Panc1 (cell line): ENCODE measurements at regions not wholly inside any gene's neighbourhood (a gene's known extent, or its start where the extent isn't known, plus 50 kb on each side); places are given as distances from the start of the nearest gene placed in this dataset.

Source experiments
- ATAC-seq: fragments of 200-7000 bp; cut with Tn5 transposase; 2 replicates; pipeline ENCODE4 v1.9.1; 2020; ENCODE audit warnings: mild to moderate bottlenecking, moderate library complexity
- BruUV-seq: library from RNA; stranded (reverse); fragments of 400-500 nt; replicated peaks from 2 replicates; lab custom pipeline; 2021; lab: Mats Ljungman, UMichigan
- CTCF ChIA-PET: fragments of 300-600 bp; sonication (Branson Sonifier 250); formaldehyde crosslinking; loops from one replicate; lab custom pipeline; 2022; ENCODE audit warnings: antibody characterized with exemption; lab: Charles Lee
- POLR2A ChIA-PET: fragments of 300-600 bp; sonication (Branson Sonifier 250); formaldehyde crosslinking; loops from one replicate; lab custom pipeline; 2022; ENCODE audit warnings: antibody characterized with exemption; lab: Charles Lee
- DNase-seq: peaks from one replicate; pipeline ENCODE4 v3.0.0-alpha.2; 2010; ENCODE audit warnings: low read depth, low spot score
- H3K27ac ChIP-seq: 2 replicates; pipeline ENCODE4 v1.5.1; 2011; ENCODE audit warnings: mild to moderate bottlenecking, low read length, inconsistent platforms
- H3K27me3 ChIP-seq: fragments of 200-500 bp; sonication (Bioruptor generic); 2 replicates; pipeline ENCODE4 v1.6.0; 2014; ENCODE audit warnings: low read length, inconsistent platforms; ENCODE audit not compliant: control insufficient read depth, insufficient read depth
- H3K36me3 ChIP-seq: fragments of 200-500 bp; sonication (Bioruptor generic); 2 replicates; pipeline ENCODE4 v1.5.1; 2014; ENCODE audit warnings: inconsistent platforms, mild to moderate bottlenecking, low read length, moderate library complexity; ENCODE audit not compliant: control insufficient read depth, insufficient read depth
- H3K4me1 ChIP-seq: 2 replicates; pipeline ENCODE4 v1.5.1; 2011; ENCODE audit warnings: inconsistent platforms, mild to moderate bottlenecking, low read length, moderate library complexity; ENCODE audit not compliant: control insufficient read depth, insufficient read depth
- H3K4me3 ChIP-seq, 2 experiments: 2 replicates each; pipeline ENCODE4 v1.5.1; 2011 to 2012; ENCODE audit warnings: low read depth in 2 of 2, low read length in 2 of 2, mild to moderate bottlenecking in 2 of 2, inconsistent platforms in 1 of 2, moderate library complexity in 1 of 2
- H3K9me3 ChIP-seq: fragments of 200-500 bp; sonication (Bioruptor generic); 2 replicates; pipeline ENCODE4 v1.5.1; 2014; ENCODE audit warnings: low read depth, mild to moderate bottlenecking, inconsistent platforms, low read length, moderate library complexity; ENCODE audit not compliant: control insufficient read depth, insufficient read depth
- CTCF ChIP-seq: fragments of 450-650 bp; IDR thresholded peaks from 2 replicates; pipeline ENCODE4 v1.5.1; 2017; ENCODE audit warnings: mild to moderate bottlenecking
- POLR2AphosphoS5 ChIP-seq: IDR thresholded peaks from 2 replicates; pipeline ENCODE4 v1.6.1; 2012; ENCODE audit warnings: mild to moderate bottlenecking, low read depth, low read length, moderate library complexity
- REST ChIP-seq, 2 experiments: IDR thresholded peaks; 2 replicates each; pipeline ENCODE4 v1.6.1; 2011 to 2012; ENCODE audit warnings: low read depth in 2 of 2, control low read depth in 1 of 2, low read length in 1 of 2, mild to moderate bottlenecking in 1 of 2, moderate library complexity in 1 of 2; ENCODE audit not compliant: insufficient read depth in 1 of 2
- SIN3A ChIP-seq: IDR thresholded peaks from 2 replicates; pipeline ENCODE4 v1.6.1; 2012; ENCODE audit warnings: low read depth, mild to moderate bottlenecking, low read length, moderate library complexity, borderline replicate concordance; ENCODE audit not compliant: insufficient read depth
- TCF7L2 ChIP-seq: IDR thresholded peaks from 2 replicates; pipeline ENCODE4 v1.6.1; 2011; ENCODE audit warnings: mild to moderate bottlenecking, low read depth, low read length, inconsistent platforms
- in situ Hi-C: cut with HindIII; loops from 2 replicates; pipeline ENCODE4 v1.10.0; 2016; ENCODE audit warnings: low sequenced_read_pairs, low pct_unique_long_range_greater_than_20kb
- intact Hi-C: fragments of 100-400 bp; cut with micrococcal nuclease; formaldehyde crosslinking; loops from one replicate; pipeline ENCODE4 v1.10.0; 2022; ENCODE audit not compliant: unreplicated experiment

- H3K9me3 ChIP-seq = no peaks in the 10 kb centered on the region
- no peak for ATAC-seq
- CTCF ChIA-PET = no interaction called here
- intact Hi-C loops = no loop called here
- BruUV-seq = no TSS peak
- H3K27me3 ChIP-seq = no peaks in the 10 kb centered on the region
- POLR2A ChIA-PET = no interaction called here
- no peaks in the 10 kb centered on the region for H3K36me3 ChIP-seq
- H3K27ac ChIP-seq = no peak overlapping the region
- in situ Hi-C loops = no loop called here
- H3K4me3 ChIP-seq = no peak overlapping the region
- TF ChIP-seq REST (IDR thresholded peaks at IDR 0.05; ENCODE audit: insufficient read depth in 1 of 2, low read depth in 2 of 2, low read length in 1 of 2) (no peak), POLR2AphosphoS5 (no peak), TCF7L2 (no peak), CTCF (no peak), SIN3A (no peak)
- DNase-seq = no peak
- H3K4me1 ChIP-seq = no peaks in the 10 kb centered on the region
These were observed 183.7 kb upstream of the TMEM132C start for GRCh38 chr12:128083132-128083729.

DNA sequence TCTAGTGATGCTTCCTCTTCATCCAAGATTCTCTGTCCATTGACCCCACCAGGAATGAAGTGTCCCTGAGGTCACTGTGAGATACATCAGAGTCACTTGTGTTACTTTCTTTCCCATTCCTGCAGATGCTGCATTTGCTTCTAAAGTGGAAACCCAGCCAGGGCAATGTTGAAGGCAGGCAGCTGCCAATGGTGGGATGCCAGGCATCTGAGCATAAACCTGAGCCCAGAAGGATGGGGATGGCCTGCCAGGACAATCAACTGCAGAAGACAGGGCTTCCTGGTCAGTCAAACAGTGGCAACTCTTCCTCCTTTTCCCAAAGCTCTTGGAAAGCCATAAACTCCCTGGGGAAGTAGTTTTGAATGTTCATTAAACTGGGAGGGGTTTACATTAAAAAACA lies 178.0 kb upstream of the TMEM132C start:
- POLR2A ChIA-PET = no interaction called here
- ATAC-seq = no peak
- Histone ChIP-seq H3K4me1 (no peaks in the 10 kb centered on the region), H3K36me3 (no peaks in the 10 kb centered on the region), H3K4me3 (no peak overlapping the region), H3K27ac (no peak overlapping the region), H3K9me3 (no peaks in the 10 kb centered on the region), H3K27me3 (no peaks in the 10 kb centered on the region)
- BruUV-seq = no TSS peak
- no peak for DNase-seq
- in situ Hi-C loops (no loop called here), intact Hi-C loops (no loop called here)
- CTCF ChIA-PET = no interaction called here
- no peak for TF ChIP-seq POLR2AphosphoS5
- TF ChIP-seq SIN3A = no peak
- no peak for TF ChIP-seq REST (IDR thresholded peaks at IDR 0.05; ENCODE audit: insufficient read depth in 1 of 2, low read depth in 2 of 2, low read length in 1 of 2)
- no peak for TF ChIP-seq TCF7L2
- no peak for TF ChIP-seq CTCF
